HCT116 (cell line): ENCODE measurements at regions not wholly inside any gene's neighbourhood (a gene's known extent, or its start where the extent isn't known, plus 50 kb on each side); places are given as distances from the start of the nearest gene placed in this dataset.

Source experiments
- CTCF ChIP-seq, 3 experiments: fragments of 200-600 bp in 1 of 3; sonication (generic) in 1 of 3; IDR thresholded peaks in 2 of 3; conservative IDR thresholded peaks in 1 of 3; 2 replicates each; pipeline ENCODE4 v1.5.1; 2012 to 2017; ENCODE audit warnings: low read depth in 2 of 3, low read length in 2 of 3, antibody characterized with exemption in 1 of 3, borderline replicate concordance in 1 of 3, control low read depth in 1 of 3, mild to moderate bottlenecking in 1 of 3, mixed read lengths in 1 of 3, mixed run types in 1 of 3, moderate library complexity in 1 of 3; ENCODE audit not compliant: insufficient read depth in 1 of 3
- EZH2 ChIP-seq: fragments of 200-600 bp; sonication (generic); IDR thresholded peaks from 2 replicates; pipeline ENCODE4 v1.6.1; 2017; ENCODE audit warnings: antibody characterized with exemption, mixed run types
- POLR2A ChIP-seq: IDR thresholded peaks from 2 replicates; pipeline ENCODE4 v1.7.0; 2011; ENCODE audit warnings: borderline replicate concordance; ENCODE audit not compliant: insufficient read depth, insufficient read length; ENCODE audit errors: extremely low read depth
- POLR2AphosphoS5 ChIP-seq: IDR thresholded peaks from 2 replicates; pipeline ENCODE4 v1.6.1; 2011; ENCODE audit warnings: mild to moderate bottlenecking, low read depth, low read length, moderate library complexity
- RAD21 ChIP-seq: IDR thresholded peaks from 2 replicates; pipeline ENCODE4 v1.6.1; 2012; ENCODE audit warnings: low read depth, mild to moderate bottlenecking
- SIN3A ChIP-seq: IDR thresholded peaks from 2 replicates; pipeline ENCODE4 v1.6.1; 2012; ENCODE audit warnings: low read depth
- SP1 ChIP-seq: IDR thresholded peaks from 2 replicates; pipeline ENCODE4 v1.6.1; 2012; ENCODE audit warnings: low read depth
- ZFX ChIP-seq: fragments of 450-650 bp; IDR thresholded peaks from 2 replicates; pipeline ENCODE4 v1.6.1; 2017
- TF ChIP-seq, protein P1 (sequence below): IDR thresholded peaks from 2 replicates; pipeline ENCODE4 v1.6.1; 2012

- TF ChIP-seq, protein P1, sequence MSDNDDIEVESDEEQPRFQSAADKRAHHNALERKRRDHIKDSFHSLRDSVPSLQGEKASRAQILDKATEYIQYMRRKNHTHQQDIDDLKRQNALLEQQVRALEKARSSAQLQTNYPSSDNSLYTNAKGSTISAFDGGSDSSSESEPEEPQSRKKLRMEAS = no peak
- TF ChIP-seq POLR2A = no peak
- TF ChIP-seq SP1 = no peak
- no peak for TF ChIP-seq RAD21
- no peak for TF ChIP-seq CTCF (IDR thresholded peaks at IDR 0.05 in 2 of 3, conservative IDR thresholded peaks at IDR 0.05 in 1 of 3; ENCODE audit: borderline replicate concordance in 1 of 3, insufficient read depth in 1 of 3, low read depth in 2 of 3, low read length in 2 of 3)
- TF ChIP-seq EZH2 = no peak
- no peak for TF ChIP-seq POLR2AphosphoS5
- no peak for TF ChIP-seq ZFX
- TF ChIP-seq SIN3A = no peak
These were observed 157.4 kb downstream of the ANKRD30B start for GRCh38 chr18:14905350-14905749.
